GM12873 (cell line): ENCODE measurements at regions not wholly inside any gene's neighbourhood (a gene's known extent, or its start where the extent isn't known, plus 50 kb on each side); places are given as distances from the start of the nearest gene placed in this dataset.

Source experiments
- TF ChIP-seq, protein P1 (sequence below): IDR thresholded peaks from 2 replicates; pipeline ENCODE4 v1.5.1; 2012; ENCODE audit warnings: low read depth, mild to moderate bottlenecking, moderate library complexity, low read length, control low read depth; ENCODE audit not compliant: insufficient read depth; ENCODE audit errors: missing control alignments

- TF ChIP-seq, protein P1, sequence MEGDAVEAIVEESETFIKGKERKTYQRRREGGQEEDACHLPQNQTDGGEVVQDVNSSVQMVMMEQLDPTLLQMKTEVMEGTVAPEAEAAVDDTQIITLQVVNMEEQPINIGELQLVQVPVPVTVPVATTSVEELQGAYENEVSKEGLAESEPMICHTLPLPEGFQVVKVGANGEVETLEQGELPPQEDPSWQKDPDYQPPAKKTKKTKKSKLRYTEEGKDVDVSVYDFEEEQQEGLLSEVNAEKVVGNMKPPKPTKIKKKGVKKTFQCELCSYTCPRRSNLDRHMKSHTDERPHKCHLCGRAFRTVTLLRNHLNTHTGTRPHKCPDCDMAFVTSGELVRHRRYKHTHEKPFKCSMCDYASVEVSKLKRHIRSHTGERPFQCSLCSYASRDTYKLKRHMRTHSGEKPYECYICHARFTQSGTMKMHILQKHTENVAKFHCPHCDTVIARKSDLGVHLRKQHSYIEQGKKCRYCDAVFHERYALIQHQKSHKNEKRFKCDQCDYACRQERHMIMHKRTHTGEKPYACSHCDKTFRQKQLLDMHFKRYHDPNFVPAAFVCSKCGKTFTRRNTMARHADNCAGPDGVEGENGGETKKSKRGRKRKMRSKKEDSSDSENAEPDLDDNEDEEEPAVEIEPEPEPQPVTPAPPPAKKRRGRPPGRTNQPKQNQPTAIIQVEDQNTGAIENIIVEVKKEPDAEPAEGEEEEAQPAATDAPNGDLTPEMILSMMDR = no peak
Observed at GRCh38 chr5:9771079-9771478, 140.9 kb upstream of the TAS2R1 start.

GRCh38 chr5:9766581-9766980 is 136.4 kb upstream of the TAS2R1 start:
- TF ChIP-seq, protein P1 = no peak

DNA sequence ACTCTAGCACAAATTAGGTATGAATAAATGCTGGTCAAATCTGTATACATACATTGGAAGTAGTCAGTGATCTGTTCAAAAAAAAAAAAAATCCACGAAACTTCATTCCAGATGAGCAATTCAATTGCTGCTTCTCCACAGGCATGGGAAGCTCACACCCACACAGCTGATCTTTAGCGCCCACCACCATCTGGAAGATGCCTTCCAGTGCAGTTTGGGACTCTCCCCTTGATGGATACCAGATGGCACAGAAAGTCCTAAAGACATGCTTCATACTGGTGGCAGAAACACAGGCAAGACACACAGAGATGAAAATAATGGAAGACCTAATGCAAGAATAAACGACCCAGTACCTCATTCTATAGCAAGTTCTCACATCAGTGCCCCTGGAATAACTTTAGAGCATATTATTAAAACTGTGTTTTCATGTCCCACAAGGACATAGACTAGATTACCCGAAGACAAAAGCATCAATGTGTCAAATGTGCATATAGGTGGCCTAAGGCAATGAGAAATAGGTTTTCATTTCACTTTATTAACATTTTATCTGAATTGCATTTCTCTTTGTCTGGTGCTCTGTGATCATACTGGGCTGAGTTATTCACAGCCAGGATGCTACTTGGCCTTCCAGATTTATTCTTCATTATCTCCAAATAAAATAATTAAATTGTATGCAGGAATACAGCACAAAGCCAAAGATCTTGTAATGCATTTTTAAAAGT is 135.4 kb upstream of the TAS2R1 start:
- TF ChIP-seq, protein P1 = no peak

DNA sequence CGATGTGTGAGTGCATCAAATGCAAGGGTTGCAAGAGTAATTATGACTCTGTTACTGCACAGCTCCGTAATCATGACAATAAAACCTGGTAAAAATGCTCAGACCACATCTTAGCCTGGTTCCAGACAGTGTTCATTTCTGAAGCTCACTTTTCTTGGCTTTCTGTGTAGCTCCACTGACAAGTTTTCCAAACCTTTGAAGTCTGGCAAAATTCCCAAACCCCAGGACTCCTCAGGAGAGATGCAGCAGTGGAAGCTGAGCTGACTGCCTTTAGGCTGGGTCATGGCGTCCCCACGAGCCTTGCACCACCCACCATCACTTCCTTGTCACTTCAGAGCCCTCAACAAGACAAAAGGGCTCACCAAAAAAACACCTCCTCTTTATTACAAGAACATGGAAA is 131.6 kb upstream of the TAS2R1 start:
- TF ChIP-seq, protein P1 = no peak

DNA sequence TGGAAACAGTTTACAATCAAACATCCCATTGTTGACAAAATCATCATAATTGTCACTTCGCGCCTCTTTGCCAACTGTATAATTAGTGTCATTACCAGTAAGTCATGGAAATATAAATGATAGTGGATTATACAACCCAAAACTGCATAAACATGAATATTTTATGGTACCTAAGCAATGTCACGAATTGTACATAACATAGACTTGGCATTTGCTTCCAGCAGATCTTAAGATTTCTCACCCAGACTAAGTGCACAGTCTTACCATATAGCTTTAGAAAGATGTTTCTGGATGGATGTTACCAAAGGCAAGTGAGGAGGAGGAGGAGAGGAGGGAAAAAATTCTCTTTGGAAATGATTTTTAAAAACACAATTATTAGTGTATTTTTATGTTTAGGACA is 113.4 kb upstream of the TAS2R1 start:
- TF ChIP-seq, protein P1 = no peak

DNA sequence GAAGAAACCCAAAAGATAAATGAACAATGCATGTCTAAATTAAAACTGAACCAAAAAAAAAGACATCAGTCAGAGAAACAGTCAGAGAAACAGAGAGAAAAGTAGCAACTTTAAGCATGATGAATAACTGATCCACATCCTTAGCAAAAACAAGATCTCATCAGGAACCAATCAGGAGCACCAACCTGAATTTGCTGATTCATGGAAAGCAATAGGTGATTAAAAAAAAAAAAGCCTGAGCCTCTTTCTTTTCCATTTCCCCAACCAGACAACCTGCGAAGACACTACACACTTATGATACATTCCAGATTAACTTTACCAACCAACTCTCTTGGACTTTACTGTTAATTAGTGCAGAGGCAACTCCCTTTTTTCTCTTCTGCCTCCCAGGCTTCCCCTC is 112.7 kb upstream of the TAS2R1 start:
- TF ChIP-seq, protein P1 = no peak

GRCh38 chr5:9739135-9739534 is 109.0 kb upstream of the TAS2R1 start:
- TF ChIP-seq, protein P1 = peak; percentile 12

DNA sequence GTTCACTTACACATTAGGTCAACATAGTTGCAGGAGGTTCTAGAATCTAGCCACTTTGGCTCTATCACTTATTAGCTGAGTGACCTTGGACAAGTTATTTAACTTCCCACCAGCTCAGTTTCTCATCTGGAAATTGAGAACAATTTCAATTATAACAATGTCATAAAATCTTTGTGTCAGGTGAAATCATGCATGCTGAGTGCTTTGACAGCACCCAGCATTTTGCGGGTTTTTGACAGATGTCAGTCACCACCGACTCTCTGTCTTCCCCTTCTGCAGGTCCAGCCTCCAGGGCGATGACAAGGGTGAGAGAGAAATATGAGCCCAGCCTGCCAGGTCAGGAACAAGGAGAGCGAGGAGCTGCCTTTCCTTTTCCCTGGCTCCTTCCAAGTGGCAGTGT is 107.1 kb upstream of the TAS2R1 start:
- TF ChIP-seq, protein P1 = no peak
